WTC11 (cell line): ENCODE measurements at regions not wholly inside any gene's neighbourhood (a gene's known extent, or its start where the extent isn't known, plus 50 kb on each side); places are given as distances from the start of the nearest gene placed in this dataset.

Experiments
- ATF2 ChIP-seq: sonication (generic); formaldehyde crosslinking; IDR thresholded peaks from 2 replicates; pipeline ENCODE4 v1.8.1; 2022; ENCODE audit warnings: low read depth, missing genetic modification reagents, borderline replicate concordance
- CREB1 ChIP-seq: sonication (generic); formaldehyde crosslinking; IDR thresholded peaks from 2 replicates; pipeline ENCODE4 v1.8.0; 2023; ENCODE audit warnings: mild to moderate bottlenecking, missing genetic modification reagents
- CTCF ChIP-seq: fragments of 200-600 bp; IDR thresholded peaks from 2 replicates; pipeline ENCODE4 v1.8.0; 2022; ENCODE audit warnings: antibody characterized with exemption
- E2F4 ChIP-seq: sonication (generic); formaldehyde crosslinking; IDR thresholded peaks from 2 replicates; pipeline ENCODE4 v1.8.1; 2022; ENCODE audit warnings: low read depth, mild to moderate bottlenecking, moderate library complexity, missing genetic modification reagents, borderline replicate concordance
- JAZF1 ChIP-seq: fragments of 250-450 bp; sonication (Bioruptor Pico); IDR thresholded peaks from 2 replicates; pipeline ENCODE4 v1.9.0; 2021; ENCODE audit warnings: moderate library complexity, mild to moderate bottlenecking, inconsistent platforms
- NR1H2 ChIP-seq: sonication (generic); formaldehyde crosslinking; IDR thresholded peaks from 2 replicates; pipeline ENCODE4 v1.9.0; 2021; ENCODE audit warnings: mild to moderate bottlenecking, moderate library complexity, missing genetic modification reagents
- NR2C2 ChIP-seq: sonication (generic); formaldehyde crosslinking; IDR thresholded peaks from 2 replicates; pipeline ENCODE4 v1.8.0; 2022; ENCODE audit warnings: mild to moderate bottlenecking, missing genetic modification reagents
- USF2 ChIP-seq: sonication (generic); formaldehyde crosslinking; IDR thresholded peaks from 2 replicates; pipeline ENCODE4 v1.8.1; 2023; ENCODE audit warnings: mild to moderate bottlenecking, missing genetic modification reagents, moderate library complexity
- ZNF138 ChIP-seq: sonication (generic); formaldehyde crosslinking; conservative IDR thresholded peaks from 2 replicates; pipeline ENCODE4 v1.8.1; 2022; ENCODE audit warnings: mild to moderate bottlenecking, moderate library complexity, missing genetic modification reagents
- ZNF396 ChIP-seq: fragments of 250-450 bp; sonication (Bioruptor Pico); IDR thresholded peaks from 2 replicates; pipeline ENCODE4 v1.8.0; 2021; ENCODE audit warnings: mild to moderate bottlenecking, moderate library complexity, borderline replicate concordance
- TF ChIP-seq, protein P1 (sequence below): sonication (generic); formaldehyde crosslinking; IDR thresholded peaks from 2 replicates; pipeline ENCODE4 v1.8.1; 2022; ENCODE audit warnings: mild to moderate bottlenecking, moderate library complexity, missing genetic modification reagents

DNA sequence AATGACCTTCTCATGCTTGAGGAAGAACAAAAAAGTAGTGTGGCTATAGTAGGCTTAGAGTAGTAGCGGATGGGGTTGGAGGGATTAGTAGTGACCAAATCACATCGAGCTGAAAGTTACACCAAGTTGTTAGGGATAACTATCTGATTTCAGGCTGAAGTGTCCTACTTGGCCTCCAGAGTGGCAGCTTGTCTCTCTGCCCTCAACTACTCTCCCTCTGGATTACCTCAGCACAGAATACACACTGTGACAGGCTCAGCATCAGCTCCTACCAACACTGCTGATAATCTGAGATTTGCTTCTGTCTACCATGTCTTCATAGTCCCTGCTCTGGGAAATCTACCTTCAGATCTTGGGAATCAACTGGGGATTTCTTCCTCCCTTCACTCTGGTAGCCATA is 714.6 kb upstream of the GRAMD2B start:
- TF ChIP-seq USF2 (CRISPR knock-in tag) (no peak), CTCF (no peak), ZNF138 (CRISPR knock-in tag) (no peak), CREB1 (CRISPR knock-in tag) (no peak), NR2C2 (CRISPR knock-in tag) (no peak), NR1H2 (CRISPR knock-in tag) (no peak), JAZF1 (CRISPR knock-in tag) (no peak), ATF2 (CRISPR knock-in tag) (no peak), ZNF396 (CRISPR knock-in tag) (no peak), E2F4 (no peak)
- TF ChIP-seq, protein P1, sequence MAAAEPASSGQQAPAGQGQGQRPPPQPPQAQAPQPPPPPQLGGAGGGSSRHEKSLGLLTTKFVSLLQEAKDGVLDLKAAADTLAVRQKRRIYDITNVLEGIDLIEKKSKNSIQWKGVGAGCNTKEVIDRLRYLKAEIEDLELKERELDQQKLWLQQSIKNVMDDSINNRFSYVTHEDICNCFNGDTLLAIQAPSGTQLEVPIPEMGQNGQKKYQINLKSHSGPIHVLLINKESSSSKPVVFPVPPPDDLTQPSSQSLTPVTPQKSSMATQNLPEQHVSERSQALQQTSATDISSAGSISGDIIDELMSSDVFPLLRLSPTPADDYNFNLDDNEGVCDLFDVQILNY (CRISPR knock-in tag) = no peak
